GM12875 (cell line): ENCODE measurements at regions not wholly inside any gene's neighbourhood (a gene's known extent, or its start where the extent isn't known, plus 50 kb on each side); places are given as distances from the start of the nearest gene placed in this dataset.

Experiments used
- H3K4me3 ChIP-seq: one replicate; pipeline ENCODE4 v1.5.1; 2011; ENCODE audit warnings: low read depth, low read length, control low read depth
- TF ChIP-seq, protein P1 (sequence below): IDR thresholded peaks from 2 replicates; pipeline ENCODE4 v1.5.1; 2011; ENCODE audit warnings: low read depth, mild to moderate bottlenecking, control low read depth, inconsistent platforms, low read length, moderate library complexity, borderline replicate concordance; ENCODE audit not compliant: insufficient read depth

DNA sequence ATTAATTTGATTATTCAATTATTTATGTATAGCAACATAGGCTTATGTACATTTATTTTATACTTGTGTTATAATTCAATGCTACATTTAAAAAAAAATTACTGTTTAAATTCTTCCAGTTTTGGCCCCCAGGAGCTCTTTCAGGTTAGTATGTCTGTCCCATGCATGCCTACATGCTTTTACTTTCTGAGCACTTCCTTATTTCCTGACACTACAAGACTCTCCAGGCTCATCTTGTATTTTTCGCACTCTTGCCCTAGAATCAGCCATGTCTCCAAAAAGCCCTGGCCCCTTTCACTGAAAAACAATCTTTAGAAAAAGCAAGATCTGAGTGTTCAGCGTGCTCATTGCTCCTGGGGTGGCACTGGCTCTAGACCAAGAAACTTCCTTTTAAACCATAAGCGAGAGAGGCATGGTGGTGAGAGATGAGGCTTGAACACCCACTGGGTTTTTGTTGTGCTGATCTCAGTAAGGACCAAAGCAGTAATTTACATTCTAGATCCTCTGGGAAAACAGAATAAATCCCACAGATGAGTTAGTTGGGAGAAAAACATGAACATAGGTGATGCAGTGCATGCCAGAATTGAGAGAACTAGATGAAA is 95.0 kb downstream of the SLC30A10 start:
- TF ChIP-seq, protein P1, sequence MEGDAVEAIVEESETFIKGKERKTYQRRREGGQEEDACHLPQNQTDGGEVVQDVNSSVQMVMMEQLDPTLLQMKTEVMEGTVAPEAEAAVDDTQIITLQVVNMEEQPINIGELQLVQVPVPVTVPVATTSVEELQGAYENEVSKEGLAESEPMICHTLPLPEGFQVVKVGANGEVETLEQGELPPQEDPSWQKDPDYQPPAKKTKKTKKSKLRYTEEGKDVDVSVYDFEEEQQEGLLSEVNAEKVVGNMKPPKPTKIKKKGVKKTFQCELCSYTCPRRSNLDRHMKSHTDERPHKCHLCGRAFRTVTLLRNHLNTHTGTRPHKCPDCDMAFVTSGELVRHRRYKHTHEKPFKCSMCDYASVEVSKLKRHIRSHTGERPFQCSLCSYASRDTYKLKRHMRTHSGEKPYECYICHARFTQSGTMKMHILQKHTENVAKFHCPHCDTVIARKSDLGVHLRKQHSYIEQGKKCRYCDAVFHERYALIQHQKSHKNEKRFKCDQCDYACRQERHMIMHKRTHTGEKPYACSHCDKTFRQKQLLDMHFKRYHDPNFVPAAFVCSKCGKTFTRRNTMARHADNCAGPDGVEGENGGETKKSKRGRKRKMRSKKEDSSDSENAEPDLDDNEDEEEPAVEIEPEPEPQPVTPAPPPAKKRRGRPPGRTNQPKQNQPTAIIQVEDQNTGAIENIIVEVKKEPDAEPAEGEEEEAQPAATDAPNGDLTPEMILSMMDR = no peak
- H3K4me3 ChIP-seq = no peak overlapping the region

DNA sequence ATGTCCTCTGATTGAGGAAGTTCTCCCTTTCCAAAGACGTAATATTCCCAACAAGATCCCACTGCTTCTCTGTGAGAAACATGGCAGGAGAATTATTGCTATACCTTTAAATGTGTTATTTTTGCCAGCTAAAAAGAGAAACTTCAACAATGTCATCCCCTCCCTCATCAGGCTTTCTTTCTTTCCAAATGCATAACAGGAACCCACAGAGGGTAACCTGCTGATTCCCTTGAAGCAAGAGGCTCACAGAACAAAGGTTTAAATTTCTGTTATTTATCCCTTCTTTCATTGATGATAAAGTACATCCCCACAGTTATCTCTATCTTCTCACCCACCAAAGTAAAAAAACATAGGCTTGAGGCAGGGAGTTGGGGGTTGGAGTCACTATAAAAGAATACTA is 102.1 kb downstream of the SLC30A10 start:
- H3K4me3 ChIP-seq = no peak overlapping the region
- TF ChIP-seq, protein P1 = no peak

DNA sequence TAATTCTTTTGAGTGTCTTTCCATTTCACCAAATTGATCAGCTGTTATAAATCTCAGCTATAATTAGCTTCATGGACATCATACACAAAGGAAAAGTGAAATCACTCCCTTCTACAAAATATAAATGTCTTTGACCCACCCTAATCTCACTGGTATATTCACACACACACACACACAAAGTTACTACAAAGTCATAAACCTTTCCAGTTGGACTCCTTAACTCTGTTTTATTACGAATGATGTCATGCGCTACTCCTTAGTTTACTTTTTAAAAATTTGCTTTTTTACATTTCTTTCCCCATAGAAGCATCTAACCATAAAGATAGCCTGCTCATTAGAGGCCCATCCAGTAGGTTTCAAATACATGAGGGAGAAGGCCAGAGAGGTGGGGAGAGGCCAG is 103.0 kb downstream of the SLC30A10 start:
- TF ChIP-seq, protein P1 = no peak
- no peak overlapping the region for H3K4me3 ChIP-seq

DNA sequence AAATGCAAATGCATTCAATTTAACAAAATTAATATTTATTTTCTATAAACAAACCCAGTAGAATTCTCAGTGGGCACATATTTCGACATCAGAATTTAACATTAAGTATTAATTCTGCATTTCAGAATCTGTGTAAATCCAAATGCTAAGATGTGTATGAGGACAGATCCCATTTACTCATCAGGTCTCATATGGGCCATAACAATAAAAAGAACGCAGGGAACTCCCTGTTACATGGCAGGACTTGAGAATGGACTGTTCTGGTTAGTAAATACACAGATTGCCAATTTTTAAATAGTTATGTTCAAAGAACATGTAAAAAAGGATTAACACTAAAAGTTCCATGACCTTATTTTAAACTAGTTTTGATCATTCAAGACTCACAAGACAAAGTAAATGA is 104.0 kb downstream of the SLC30A10 start:
- TF ChIP-seq, protein P1 = no peak
- no peak overlapping the region for H3K4me3 ChIP-seq

DNA sequence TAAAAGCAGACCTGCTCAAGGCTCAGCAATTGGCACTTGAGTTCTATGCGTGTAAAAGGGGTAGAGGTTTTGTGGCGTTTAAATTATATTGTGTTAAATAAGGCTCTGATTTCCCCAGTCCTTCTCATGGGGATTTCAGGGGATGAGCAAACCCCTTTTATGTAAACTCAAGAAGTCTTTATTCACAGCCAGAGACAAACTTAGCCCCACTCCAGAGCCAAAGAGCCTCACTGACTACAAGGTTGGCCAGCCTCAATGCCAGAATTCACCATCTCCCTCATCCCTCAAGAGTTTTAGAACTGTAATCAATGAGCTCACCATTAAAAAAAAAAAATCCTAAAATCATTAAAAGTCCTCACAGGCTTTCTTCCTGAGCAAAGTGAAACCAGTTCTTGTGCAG is 107.8 kb downstream of the SLC30A10 start:
- H3K4me3 ChIP-seq = no peak overlapping the region
- TF ChIP-seq, protein P1 = no peak

DNA sequence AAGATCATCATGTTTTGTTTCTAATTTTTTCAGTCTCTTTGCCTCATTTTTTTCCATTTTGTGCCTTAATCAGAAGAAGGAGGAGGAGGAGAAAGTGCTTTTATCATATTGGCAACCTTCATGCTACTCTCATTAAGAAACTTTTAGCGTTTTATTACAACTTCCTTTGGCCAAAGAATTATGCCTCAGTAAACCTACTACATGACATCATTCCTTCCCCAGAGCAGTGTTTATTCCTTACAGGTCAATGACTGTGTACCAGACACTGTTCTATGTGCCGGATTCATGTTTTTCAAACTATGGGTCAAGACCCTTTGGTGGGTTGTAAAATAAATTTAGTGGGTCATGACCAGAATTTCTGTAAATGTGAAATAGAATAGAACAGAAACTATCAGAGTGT is 110.4 kb downstream of the SLC30A10 start:
- TF ChIP-seq, protein P1 = no peak
- no peak overlapping the region for H3K4me3 ChIP-seq

DNA sequence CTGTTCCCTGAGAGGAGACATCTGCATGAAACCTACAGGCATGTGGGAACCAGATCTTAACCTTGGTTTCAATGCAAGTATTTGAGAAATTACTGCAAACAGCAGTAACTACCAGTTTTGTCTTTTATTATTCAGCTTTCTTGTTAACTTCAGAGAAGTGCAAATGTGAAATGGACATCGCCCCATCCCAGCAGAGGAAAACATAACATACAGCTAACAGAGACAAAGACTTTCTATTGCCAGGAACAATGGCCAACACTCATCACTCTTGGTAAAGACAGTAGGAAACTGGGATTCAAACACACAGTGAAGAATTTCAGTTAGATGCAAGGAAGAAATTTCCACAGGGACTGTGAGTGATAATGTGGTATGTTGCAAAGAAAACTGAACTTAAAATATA is 115.1 kb downstream of the SLC30A10 start:
- TF ChIP-seq, protein P1 = no peak
- H3K4me3 ChIP-seq = no peak overlapping the region
